Liver (tissue), 8 donors: ENCODE measurements at regions not wholly inside any gene's neighbourhood (a gene's known extent, or its start where the extent isn't known, plus 50 kb on each side); places are given as distances from the start of the nearest gene placed in this dataset.

ENCODE experiments used
- DNase-seq: peaks from one replicate; pipeline ENCODE4 v3.0.0-alpha.2; 2017; ENCODE audit warnings: low spot score
- H3K27ac ChIP-seq, 2 donors: one replicate each; pipeline ENCODE4 v1.7.0; 2013; ENCODE audit warnings: inconsistent platforms in 2 of 2, low read length in 2 of 2, control low read depth in 1 of 2, low read depth in 1 of 2, mild to moderate bottlenecking in 1 of 2
- H3K27me3 ChIP-seq, 4 donors: one replicate each; pipeline versions ENCODE4 v1.6.1 to v1.7.0; 2013; ENCODE audit warnings: low read length in 3 of 4, inconsistent platforms in 1 of 4, mild to moderate bottlenecking in 1 of 4, moderate library complexity in 1 of 4; ENCODE audit not compliant: control insufficient read depth in 4 of 4, insufficient read depth in 4 of 4
- H3K36me3 ChIP-seq, 4 donors: one replicate each; pipeline versions ENCODE4 v1.6.1 to v1.7.0; 2013; ENCODE audit warnings: low read length in 3 of 4, mild to moderate bottlenecking in 3 of 4, low read depth in 1 of 4, moderate library complexity in 1 of 4; ENCODE audit not compliant: control insufficient read depth in 4 of 4, insufficient read depth in 3 of 4
- H3K4me1 ChIP-seq, 4 donors: one replicate each; pipeline versions ENCODE4 v1.6.1 to v1.7.0; 2013; ENCODE audit warnings: low read length in 3 of 4, mild to moderate bottlenecking in 3 of 4, moderate library complexity in 1 of 4; ENCODE audit not compliant: control insufficient read depth in 4 of 4, insufficient read depth in 4 of 4
- H3K4me3 ChIP-seq, 3 donors: one replicate each; pipeline versions ENCODE4 v1.6.1 to v1.7.0; 2013; ENCODE audit warnings: low read length in 3 of 3, control low read depth in 1 of 3, low read depth in 1 of 3, mild to moderate bottlenecking in 1 of 3
- H3K9ac ChIP-seq, 2 donors: one replicate each; pipeline ENCODE4 v1.7.0; 2013; ENCODE audit warnings: low read length in 2 of 2, mild to moderate bottlenecking in 2 of 2, moderate library complexity in 2 of 2, control low read depth in 1 of 2, low read depth in 1 of 2
- H3K9me3 ChIP-seq, 4 donors: one replicate each; pipeline versions ENCODE4 v1.6.1 to v1.7.0; 2013; ENCODE audit warnings: low read length in 3 of 4; ENCODE audit not compliant: control insufficient read depth in 4 of 4
- CTCF ChIP-seq: fragments of 150-350 bp; IDR thresholded peaks from 2 replicates; pipeline ENCODE4 v1.5.1; 2017; ENCODE audit warnings: improper control_type of control experiment, low read depth, low read length; ENCODE audit not compliant: missing input control
- FOXA1 ChIP-seq: IDR thresholded peaks from 2 replicates; pipeline ENCODE4 v1.6.1; 2016; ENCODE audit warnings: antibody characterized with exemption
- GABPA ChIP-seq, 2 donors: IDR thresholded peaks in 1 of 2; conservative IDR thresholded peaks in 1 of 2; 2 replicates each; pipeline ENCODE4 v1.6.1; 2016; ENCODE audit warnings: antibody characterized with exemption in 2 of 2, mild to moderate bottlenecking in 1 of 2, moderate library complexity in 1 of 2
- NR2F2 ChIP-seq: IDR thresholded peaks from 2 replicates; pipeline ENCODE4 v1.6.1; 2016; ENCODE audit warnings: antibody characterized with exemption
- RAD21 ChIP-seq, 2 donors: IDR thresholded peaks; 2 replicates each; pipeline ENCODE4 v1.6.1; 2016; ENCODE audit warnings: antibody characterized with exemption in 2 of 2, mild to moderate bottlenecking in 2 of 2
- SP1 ChIP-seq: IDR thresholded peaks from 2 replicates; pipeline ENCODE4 v1.6.1; 2018; ENCODE audit warnings: antibody characterized with exemption, mild to moderate bottlenecking
- TAF1 ChIP-seq: conservative IDR thresholded peaks from 2 replicates; pipeline ENCODE4 v1.6.1; 2016; ENCODE audit warnings: antibody characterized with exemption, mild to moderate bottlenecking
- YY1 ChIP-seq: IDR thresholded peaks from 2 replicates; pipeline ENCODE4 v1.6.1; 2016; ENCODE audit warnings: antibody characterized with exemption, mild to moderate bottlenecking
- WGBS: extraction: QIAGEN DNeasy Blood & Tissue Kit; methylation state at CpG from one replicate; pipeline ENCODE4 v1.1.7; 2013; 5-methylcytosine and 5-hydroxymethylcytosine counted together
- TF ChIP-seq, protein P1 (sequence below): IDR thresholded peaks from 2 replicates; pipeline ENCODE4 v1.6.1; 2016; ENCODE audit warnings: antibody characterized with exemption, mild to moderate bottlenecking
- TF ChIP-seq, protein P2 (sequence below): IDR thresholded peaks from 2 replicates; pipeline ENCODE4 v1.6.1; 2016; ENCODE audit warnings: antibody characterized with exemption
- TF ChIP-seq, protein P3 (sequence below): IDR thresholded peaks from 2 replicates; pipeline ENCODE4 v1.6.1; 2016; ENCODE audit warnings: antibody characterized with exemption
- donor health status: healthy.
- donor health status: healthy.
- donor health status: healthy.
- donor health status: healthy.
- donor health status: healthy.

DNA sequence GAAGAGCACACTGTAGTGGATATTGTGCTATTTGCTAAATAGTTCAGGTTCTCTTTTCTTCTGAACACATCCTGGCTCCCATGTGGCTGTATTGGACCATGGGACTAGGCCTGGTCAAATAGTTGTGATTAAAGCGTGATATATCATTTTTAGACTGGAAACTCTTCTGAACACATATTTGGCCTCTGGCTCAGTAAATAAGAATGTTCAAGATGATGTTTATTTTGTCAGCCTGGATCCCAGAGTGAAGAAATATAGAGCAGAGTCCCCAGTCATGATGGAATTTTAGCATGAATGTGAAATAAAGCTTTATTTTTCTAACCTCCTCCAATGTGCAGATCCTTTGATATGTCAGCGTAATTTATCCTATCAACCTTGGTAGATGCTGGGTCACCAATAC, 542.6 kb downstream of the ADGRL2 start (continued):
- TF ChIP-seq, protein P1, sequence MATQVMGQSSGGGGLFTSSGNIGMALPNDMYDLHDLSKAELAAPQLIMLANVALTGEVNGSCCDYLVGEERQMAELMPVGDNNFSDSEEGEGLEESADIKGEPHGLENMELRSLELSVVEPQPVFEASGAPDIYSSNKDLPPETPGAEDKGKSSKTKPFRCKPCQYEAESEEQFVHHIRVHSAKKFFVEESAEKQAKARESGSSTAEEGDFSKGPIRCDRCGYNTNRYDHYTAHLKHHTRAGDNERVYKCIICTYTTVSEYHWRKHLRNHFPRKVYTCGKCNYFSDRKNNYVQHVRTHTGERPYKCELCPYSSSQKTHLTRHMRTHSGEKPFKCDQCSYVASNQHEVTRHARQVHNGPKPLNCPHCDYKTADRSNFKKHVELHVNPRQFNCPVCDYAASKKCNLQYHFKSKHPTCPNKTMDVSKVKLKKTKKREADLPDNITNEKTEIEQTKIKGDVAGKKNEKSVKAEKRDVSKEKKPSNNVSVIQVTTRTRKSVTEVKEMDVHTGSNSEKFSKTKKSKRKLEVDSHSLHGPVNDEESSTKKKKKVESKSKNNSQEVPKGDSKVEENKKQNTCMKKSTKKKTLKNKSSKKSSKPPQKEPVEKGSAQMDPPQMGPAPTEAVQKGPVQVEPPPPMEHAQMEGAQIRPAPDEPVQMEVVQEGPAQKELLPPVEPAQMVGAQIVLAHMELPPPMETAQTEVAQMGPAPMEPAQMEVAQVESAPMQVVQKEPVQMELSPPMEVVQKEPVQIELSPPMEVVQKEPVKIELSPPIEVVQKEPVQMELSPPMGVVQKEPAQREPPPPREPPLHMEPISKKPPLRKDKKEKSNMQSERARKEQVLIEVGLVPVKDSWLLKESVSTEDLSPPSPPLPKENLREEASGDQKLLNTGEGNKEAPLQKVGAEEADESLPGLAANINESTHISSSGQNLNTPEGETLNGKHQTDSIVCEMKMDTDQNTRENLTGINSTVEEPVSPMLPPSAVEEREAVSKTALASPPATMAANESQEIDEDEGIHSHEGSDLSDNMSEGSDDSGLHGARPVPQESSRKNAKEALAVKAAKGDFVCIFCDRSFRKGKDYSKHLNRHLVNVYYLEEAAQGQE, result no peak
- TF ChIP-seq NR2F2, result no peak

DNA sequence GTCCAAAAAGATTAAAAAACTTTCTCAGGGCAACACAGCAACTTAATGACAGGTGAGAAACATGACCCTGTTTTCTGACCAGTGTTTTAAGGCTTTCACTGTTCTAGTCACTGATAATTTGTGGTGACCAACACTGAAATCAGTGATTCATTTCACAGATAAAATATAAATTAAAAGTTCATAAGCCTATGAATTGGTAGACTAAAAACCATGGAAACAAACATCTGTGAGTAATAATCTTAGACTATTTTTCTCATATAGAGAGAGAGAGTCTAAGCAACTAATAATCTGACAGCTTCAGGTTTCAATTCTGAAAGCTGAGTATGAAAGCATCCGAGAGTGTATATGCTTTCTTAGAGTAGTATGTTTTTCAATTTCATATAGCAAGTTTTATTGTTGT, 536.9 kb downstream of the ADGRL2 start:
- H3K27ac ChIP-seq, result no peak overlapping the region
- no peaks in the 10 kb centered on the region for H3K36me3 ChIP-seq
- DNase-seq, result no peak
- 86% methylated on average over 1 of the region's 1 CpG for WGBS
- TF ChIP-seq RAD21 (IDR thresholded peaks at IDR 0.05), result no peak
- TF ChIP-seq, protein P2, sequence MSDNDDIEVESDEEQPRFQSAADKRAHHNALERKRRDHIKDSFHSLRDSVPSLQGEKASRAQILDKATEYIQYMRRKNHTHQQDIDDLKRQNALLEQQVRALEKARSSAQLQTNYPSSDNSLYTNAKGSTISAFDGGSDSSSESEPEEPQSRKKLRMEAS, result no peak
- no peak for TF ChIP-seq CTCF
- TF ChIP-seq NR2F2, result no peak
- TF ChIP-seq FOXA1, result no peak
- H3K9ac ChIP-seq, result no peak overlapping the region
- no peaks in the 10 kb centered on the region for H3K4me1 ChIP-seq
- H3K27me3 ChIP-seq, result no peaks in the 10 kb centered on the region
- no peak overlapping the region for H3K4me3 ChIP-seq
- no peaks in the 10 kb centered on the region for H3K9me3 ChIP-seq

DNA sequence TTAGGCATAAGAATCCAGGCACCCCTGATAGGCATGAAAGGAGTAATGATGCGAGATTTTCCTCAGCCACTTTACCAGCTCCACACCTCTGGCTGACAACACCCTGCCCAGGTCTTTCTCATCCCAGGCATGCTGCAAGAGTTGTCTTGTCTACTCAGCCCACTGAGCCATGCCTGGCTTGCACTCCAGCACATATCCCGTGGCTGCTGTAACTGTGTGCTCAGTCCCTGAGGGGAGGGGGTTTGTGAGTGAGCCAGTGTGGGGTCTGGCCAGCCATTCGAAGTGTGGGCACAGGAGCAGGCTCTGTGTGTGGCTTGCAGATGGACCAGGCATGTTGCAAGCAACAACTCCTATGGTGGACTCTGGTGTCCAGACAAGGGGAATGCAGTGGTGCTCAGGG, 529.6 kb downstream of the ADGRL2 start:
- no peak for DNase-seq
- no peak for TF ChIP-seq TAF1
- TF ChIP-seq GABPA (IDR thresholded peaks at IDR 0.05 in 1 of 2, conservative IDR thresholded peaks at IDR 0.05 in 1 of 2), result no peak
- TF ChIP-seq YY1, result no peak
- TF ChIP-seq SP1, result no peak
- TF ChIP-seq, protein P3, sequence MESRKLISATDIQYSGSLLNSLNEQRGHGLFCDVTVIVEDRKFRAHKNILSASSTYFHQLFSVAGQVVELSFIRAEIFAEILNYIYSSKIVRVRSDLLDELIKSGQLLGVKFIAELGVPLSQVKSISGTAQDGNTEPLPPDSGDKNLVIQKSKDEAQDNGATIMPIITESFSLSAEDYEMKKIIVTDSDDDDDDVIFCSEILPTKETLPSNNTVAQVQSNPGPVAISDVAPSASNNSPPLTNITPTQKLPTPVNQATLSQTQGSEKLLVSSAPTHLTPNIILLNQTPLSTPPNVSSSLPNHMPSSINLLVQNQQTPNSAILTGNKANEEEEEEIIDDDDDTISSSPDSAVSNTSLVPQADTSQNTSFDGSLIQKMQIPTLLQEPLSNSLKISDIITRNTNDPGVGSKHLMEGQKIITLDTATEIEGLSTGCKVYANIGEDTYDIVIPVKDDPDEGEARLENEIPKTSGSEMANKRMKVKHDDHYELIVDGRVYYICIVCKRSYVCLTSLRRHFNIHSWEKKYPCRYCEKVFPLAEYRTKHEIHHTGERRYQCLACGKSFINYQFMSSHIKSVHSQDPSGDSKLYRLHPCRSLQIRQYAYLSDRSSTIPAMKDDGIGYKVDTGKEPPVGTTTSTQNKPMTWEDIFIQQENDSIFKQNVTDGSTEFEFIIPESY, result no peak
- no peak overlapping the region for H3K9ac ChIP-seq
- no peaks in the 10 kb centered on the region for H3K4me1 ChIP-seq
- no peak overlapping the region for H3K4me3 ChIP-seq
- no peaks in the 10 kb centered on the region for H3K9me3 ChIP-seq
- no peaks in the 10 kb centered on the region for H3K27me3 ChIP-seq
- H3K27ac ChIP-seq, result no peak overlapping the region
- H3K36me3 ChIP-seq, result no peaks in the 10 kb centered on the region
- 82% methylated on average over 3 of the region's 3 CpGs for WGBS
